OCI-LY7 (cell line): ENCODE measurements at regions not wholly inside any gene's neighbourhood (a gene's known extent, or its start where the extent isn't known, plus 50 kb on each side); places are given as distances from the start of the nearest gene placed in this dataset.

Experiments used
- CTCF ChIP-seq: fragments of 200-600 bp; sonication (generic); conservative IDR thresholded peaks from 2 replicates; pipeline ENCODE4 v1.5.1; 2014; ENCODE audit warnings: mild to moderate bottlenecking, antibody characterized with exemption, low read length, moderate library complexity, mixed read lengths
- EZH2phosphoT487 ChIP-seq: fragments of 200-600 bp; sonication (generic); IDR thresholded peaks from 2 replicates; pipeline ENCODE4 v1.6.1; 2018; ENCODE audit warnings: low read depth, borderline replicate concordance, mild to moderate bottlenecking, mixed run types, antibody characterized with exemption, low read length, moderate library complexity, mixed read lengths

GRCh38 chr16:54342966-54343365 lies 56.4 kb upstream of the IRX3 start:
- TF ChIP-seq CTCF (no peak), EZH2phosphoT487 (no peak)
